IPS DF 6.9 (cell line): ENCODE measurements at regions not wholly inside any gene's neighbourhood (a gene's known extent, or its start where the extent isn't known, plus 50 kb on each side); places are given as distances from the start of the nearest gene placed in this dataset.

Source experiments
- DNase-seq: peaks from one replicate; pipeline ENCODE4 v3.0.0-alpha.2; 2013; ENCODE audit warnings: low read depth, low spot score
- H3K27ac ChIP-seq: one replicate; pipeline ENCODE4 v1.5.1; 2013; ENCODE audit warnings: low read length, control low read depth
- H3K27me3 ChIP-seq: 2 replicates; pipeline ENCODE4 v1.6.1; 2013; ENCODE audit warnings: mild to moderate bottlenecking, low read length; ENCODE audit not compliant: control insufficient read depth, insufficient read depth
- H3K36me3 ChIP-seq: 2 replicates; pipeline ENCODE4 v1.6.1; 2013; ENCODE audit warnings: low read length; ENCODE audit not compliant: control insufficient read depth, insufficient read depth
- H3K4me1 ChIP-seq: 2 replicates; pipeline ENCODE4 v1.6.1; 2013; ENCODE audit warnings: low read length; ENCODE audit not compliant: control insufficient read depth, insufficient read depth
- H3K4me3 ChIP-seq: 2 replicates; pipeline ENCODE4 v1.5.1; 2013; ENCODE audit warnings: mild to moderate bottlenecking, low read length
- H3K9me3 ChIP-seq: 2 replicates; pipeline ENCODE4 v1.6.1; 2013; ENCODE audit warnings: low read length, inconsistent platforms; ENCODE audit not compliant: control insufficient read depth, insufficient read depth
- WGBS: extraction: QIAGEN DNeasy Blood & Tissue Kit; methylation state at CpG from one replicate; pipeline ENCODE4 v1.1.7; 2013; ENCODE audit warnings: mixed read lengths, missing lambda C conversion rate; ENCODE audit not compliant: insufficient read length, insufficient coverage; 5-methylcytosine and 5-hydroxymethylcytosine counted together

DNA sequence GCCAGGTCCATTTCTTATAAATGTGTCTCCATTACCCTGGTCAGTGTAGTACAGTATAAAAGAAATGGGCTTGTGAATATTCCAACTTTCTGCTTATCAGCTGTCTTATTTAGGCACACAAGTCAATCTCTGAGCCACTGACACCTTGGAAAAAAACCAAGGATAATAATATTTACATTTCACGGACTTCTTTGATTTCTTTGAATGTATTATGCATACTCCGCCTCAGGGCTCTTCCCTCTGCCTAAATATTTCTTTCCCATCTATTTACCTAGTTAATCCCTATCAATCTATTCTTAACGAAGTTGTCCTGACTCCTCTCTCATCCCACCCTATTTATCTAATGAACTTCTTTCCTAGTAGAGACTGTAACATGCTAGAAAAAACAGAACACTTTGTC, 253.8 kb downstream of the CRPPA start:
- WGBS: 100% methylated on average over 1 of the region's 3 CpGs
- no peaks in the 10 kb centered on the region for H3K4me1 ChIP-seq
- H3K27ac ChIP-seq: no peak overlapping the region
- H3K4me3 ChIP-seq: no peak overlapping the region
- H3K27me3 ChIP-seq: no peaks in the 10 kb centered on the region
- DNase-seq: no peak
- H3K9me3 ChIP-seq: no peaks in the 10 kb centered on the region
- H3K36me3 ChIP-seq: no peaks in the 10 kb centered on the region

DNA sequence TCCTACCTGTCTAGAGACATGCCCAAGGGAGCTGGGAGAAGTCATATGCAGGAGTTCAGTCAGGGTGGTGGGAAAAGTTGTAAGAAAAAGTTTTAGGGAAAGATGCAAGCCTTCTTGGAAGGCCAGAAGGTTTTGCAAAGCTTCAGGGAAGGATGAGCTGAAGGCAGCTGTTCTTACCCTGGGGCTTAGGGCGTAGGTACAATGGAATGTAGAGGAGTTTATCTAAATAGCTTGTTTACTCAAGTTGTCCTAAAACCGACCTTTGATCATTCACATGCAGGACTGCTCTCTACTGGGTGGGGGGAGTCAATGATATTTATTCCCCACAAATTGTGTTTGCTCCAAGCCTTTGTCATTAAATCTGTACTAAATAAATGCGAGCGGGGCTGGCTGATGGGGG, 277.0 kb downstream of the CRPPA start:
- no peaks in the 10 kb centered on the region for H3K36me3 ChIP-seq
- WGBS: no CpG with 5 or more reads among the region's 4 CpGs
- no peak overlapping the region for H3K4me3 ChIP-seq
- peaks cover 4% of the 10 kb centered on the region; the same call in 1 of the 2 replicates for H3K9me3 ChIP-seq
- H3K27ac ChIP-seq: no peak overlapping the region
- H3K4me1 ChIP-seq: no peaks in the 10 kb centered on the region
- DNase-seq: no peak
- no peaks in the 10 kb centered on the region for H3K27me3 ChIP-seq

DNA sequence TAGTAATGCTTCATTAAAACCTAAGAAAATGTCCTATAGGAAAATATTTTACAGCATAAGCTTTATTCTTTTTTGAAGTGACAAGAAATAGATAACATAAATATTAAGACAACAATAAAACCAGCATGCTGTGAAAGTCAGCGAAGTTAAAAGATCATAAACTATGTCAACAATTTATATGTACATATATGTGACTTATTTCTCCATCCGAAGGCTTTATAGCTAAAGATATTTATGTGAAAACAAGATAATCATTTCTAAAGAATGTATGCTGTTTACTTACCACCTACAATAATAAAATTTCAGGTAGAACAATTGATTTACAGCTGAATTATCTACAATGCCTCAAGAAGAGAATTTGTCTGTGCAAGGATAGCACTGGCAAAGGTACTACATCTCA, 283.4 kb downstream of the CRPPA start:
- no peak overlapping the region for H3K27ac ChIP-seq
- WGBS: no CpG with 5 or more reads among the region's 2 CpGs
- H3K36me3 ChIP-seq: no peaks in the 10 kb centered on the region
- H3K4me3 ChIP-seq: no peak overlapping the region
- H3K4me1 ChIP-seq: no peaks in the 10 kb centered on the region
- no peaks in the 10 kb centered on the region for H3K27me3 ChIP-seq
- DNase-seq: no peak
- H3K9me3 ChIP-seq: no peaks in the 10 kb centered on the region

DNA sequence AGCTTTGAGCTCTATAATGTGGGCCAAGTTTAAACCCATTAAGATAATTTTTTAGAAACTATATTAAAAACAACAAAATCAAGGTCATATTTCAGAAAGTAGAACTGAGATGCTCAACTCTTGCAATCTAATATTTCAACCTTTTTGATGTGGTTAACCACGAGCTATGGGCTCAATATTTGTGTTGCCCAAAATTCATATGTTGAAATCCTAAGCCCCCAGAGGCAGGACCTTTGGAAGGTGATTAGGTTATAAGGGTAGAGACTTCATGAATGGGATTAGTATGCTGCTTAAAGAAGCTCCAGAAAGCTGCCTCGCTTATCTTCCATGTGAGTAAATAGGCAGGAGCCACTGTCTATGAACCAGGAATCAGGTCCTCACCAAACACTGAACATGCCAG, 284.4 kb downstream of the CRPPA start:
- DNase-seq: no peak
- Histone ChIP-seq H3K27ac (no peak overlapping the region), H3K36me3 (no peaks in the 10 kb centered on the region), H3K27me3 (no peaks in the 10 kb centered on the region), H3K9me3 (no peaks in the 10 kb centered on the region), H3K4me3 (no peak overlapping the region), H3K4me1 (no peaks in the 10 kb centered on the region)
- WGBS: no CpG with 5 or more reads among the region's 2 CpGs

DNA sequence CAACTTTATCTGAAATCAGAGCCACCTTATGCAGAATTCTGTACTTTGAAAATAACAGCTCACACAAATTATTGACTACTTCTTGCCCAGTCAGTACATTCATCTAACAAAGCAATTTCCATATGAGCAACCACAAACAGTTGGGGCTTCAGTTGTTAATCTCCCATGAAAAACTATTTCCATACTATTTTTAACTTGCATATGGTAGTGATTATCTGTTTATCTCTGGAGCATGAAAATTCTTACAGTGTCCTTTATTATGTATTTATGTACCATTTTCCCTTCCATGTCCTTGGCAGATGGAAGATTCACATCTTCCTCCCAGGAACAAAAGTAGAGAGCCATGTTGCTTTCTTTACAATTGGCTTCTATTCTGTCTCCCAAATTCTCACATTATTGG, 285.7 kb downstream of the CRPPA start:
- Histone ChIP-seq H3K27ac (no peak overlapping the region), H3K4me3 (no peak overlapping the region), H3K36me3 (no peaks in the 10 kb centered on the region), H3K9me3 (no peaks in the 10 kb centered on the region), H3K4me1 (no peaks in the 10 kb centered on the region), H3K27me3 (no peaks in the 10 kb centered on the region)
- no peak for DNase-seq

DNA sequence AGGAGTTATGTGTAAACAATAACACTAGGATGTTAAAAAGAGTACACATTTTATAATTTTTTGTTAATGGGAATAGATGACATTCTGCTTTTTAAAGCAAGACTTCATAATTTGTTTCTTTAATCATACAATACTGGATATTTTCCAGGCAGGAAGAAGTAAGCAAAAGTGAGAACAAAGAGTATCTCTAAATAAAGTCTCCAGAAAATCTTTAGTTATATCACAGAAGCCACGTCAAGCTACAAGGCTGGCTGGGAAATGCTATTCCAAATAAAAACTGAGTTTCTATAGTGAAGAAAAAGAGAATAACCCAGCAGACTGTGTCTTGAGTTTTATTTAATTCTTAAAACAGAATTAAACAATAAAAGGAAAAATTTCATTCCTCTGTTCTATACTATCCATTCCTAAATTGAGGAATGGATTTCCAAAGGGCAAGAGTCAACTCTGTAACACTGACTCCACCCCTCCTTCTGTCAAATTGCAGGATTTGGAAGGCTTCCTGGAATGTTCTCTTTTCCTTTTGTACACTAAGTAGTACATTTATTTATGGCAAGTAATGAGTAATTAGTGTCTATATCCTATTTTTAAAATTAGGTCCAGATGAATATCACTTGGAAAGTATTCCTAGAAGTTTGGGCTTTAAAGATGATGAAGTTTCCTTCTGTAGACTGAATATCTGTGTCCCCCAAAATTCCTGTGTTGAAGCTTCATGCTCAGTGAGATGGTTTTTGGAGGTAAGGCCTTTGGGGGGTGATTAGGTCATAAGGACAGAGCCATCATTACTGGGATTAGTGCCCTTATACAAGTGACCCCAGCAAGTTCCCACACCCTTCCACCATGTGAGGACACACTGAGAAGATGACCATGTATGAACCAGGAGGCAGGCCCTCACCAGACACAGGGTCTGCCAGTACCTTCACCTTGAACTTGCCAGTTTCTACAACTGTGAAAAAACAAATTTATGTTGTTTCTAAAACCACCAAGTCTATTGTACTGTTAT, 290.9 kb downstream of the CRPPA start:
- Histone ChIP-seq H3K36me3 (no peaks in the 10 kb centered on the region), H3K4me1 (no peaks in the 10 kb centered on the region), H3K27me3 (no peaks in the 10 kb centered on the region), H3K27ac (no peak overlapping the region), H3K9me3 (no peaks in the 10 kb centered on the region), H3K4me3 (no peak overlapping the region)
- no peak for DNase-seq
- WGBS: no CpG with 5 or more reads among the region's 1 CpG

DNA sequence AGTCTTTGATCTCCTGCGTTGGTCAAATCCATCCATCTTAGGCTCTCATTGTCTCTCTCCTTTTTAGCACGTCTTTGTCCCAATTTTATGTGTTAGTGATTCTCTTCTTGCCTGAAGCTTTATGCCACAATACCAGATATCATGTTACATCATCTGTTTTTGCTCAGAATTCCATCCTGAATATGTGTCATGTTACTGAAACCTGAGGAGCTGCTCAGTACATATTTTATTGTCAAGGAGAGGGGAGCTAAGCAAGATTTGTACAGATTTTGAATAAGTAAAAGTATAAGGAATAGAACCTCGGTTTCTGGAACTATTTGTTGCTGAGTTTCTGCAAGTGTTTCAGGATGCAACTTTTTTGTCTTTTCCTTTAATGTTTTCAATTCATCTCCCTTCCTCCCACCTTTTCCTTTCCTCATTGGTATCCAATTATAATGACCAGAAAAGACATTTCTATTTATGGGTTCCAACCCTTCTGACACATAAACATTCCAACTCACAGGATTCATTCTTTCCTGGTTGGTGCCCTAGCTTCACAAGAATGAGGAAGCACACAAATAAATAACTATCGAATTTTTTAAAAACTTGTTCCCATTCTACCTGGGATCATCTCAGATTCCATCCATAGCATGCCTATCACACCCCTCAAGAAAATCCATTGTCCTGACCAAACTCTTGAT, 291.8 kb downstream of the CRPPA start:
- DNase-seq: no peak
- H3K4me1 ChIP-seq: no peaks in the 10 kb centered on the region
- no peaks in the 10 kb centered on the region for H3K9me3 ChIP-seq
- H3K36me3 ChIP-seq: no peaks in the 10 kb centered on the region
- no peaks in the 10 kb centered on the region for H3K27me3 ChIP-seq
- H3K27ac ChIP-seq: no peak overlapping the region
- WGBS: no CpG with 5 or more reads among the region's 4 CpGs
- no peak overlapping the region for H3K4me3 ChIP-seq

DNA sequence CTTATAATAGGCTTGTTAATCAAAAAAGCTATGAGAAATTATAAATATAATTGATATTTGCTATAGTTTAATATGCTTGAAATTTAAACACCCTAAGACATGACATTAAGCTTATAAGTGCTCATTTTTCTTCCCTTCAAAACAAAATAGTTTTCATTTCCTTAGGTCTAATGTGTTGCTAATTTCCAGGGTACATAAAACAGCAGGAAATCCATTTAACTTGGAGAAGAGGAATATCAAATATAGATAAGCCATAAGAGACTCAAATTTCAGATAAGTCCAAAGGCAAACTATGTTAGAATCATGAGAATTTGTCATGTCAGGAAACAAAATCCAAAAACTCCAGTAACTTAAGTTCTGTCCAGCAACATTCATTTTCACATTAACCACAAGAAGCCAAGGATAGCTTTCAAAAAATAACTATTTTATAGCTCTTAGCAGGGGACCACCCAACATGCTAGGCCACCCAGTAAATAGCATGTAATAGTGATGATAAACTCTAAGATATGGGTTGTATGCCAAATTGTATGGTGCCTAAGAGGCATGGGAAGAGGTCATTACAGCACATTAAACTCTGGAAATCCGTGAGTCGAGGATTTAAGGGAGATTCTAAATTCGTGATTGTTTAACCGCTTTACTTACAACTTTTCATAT, 298.1 kb downstream of the CRPPA start:
- DNase-seq: no peak
- no peak overlapping the region for H3K27ac ChIP-seq
- no peaks in the 10 kb centered on the region for H3K4me1 ChIP-seq
- H3K27me3 ChIP-seq: no peaks in the 10 kb centered on the region
- H3K4me3 ChIP-seq: no peak overlapping the region
- no peaks in the 10 kb centered on the region for H3K36me3 ChIP-seq
- WGBS: no CpG with 5 or more reads among the region's 4 CpGs
- H3K9me3 ChIP-seq: no peaks in the 10 kb centered on the region

DNA sequence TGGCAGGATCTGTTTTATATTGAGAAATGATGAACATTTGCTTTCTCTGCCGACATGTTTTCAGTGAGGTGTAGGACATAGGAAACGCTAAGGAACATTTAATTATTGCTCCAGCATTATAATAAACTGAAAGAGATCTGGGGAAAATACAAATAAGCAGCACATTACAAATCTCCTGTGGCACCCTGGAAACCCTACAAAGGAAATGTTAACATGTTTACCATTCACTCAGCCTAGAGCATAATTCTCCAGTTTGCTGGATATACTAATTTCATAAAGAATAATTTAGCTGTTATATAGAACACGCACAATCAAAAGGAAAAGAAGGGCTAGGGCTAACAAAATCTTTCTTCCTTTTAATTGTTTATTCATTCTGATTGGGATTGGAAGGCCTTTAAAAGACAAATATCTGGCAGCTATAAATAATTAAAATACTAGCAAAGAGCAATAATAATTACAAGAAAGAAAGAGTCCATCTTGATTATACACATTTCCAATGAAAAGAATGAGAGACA, 299.4 kb downstream of the CRPPA start:
- no peak overlapping the region for H3K27ac ChIP-seq
- DNase-seq: no peak
- H3K27me3 ChIP-seq: no peaks in the 10 kb centered on the region
- no peaks in the 10 kb centered on the region for H3K4me1 ChIP-seq
- H3K4me3 ChIP-seq: no peak overlapping the region
- WGBS: no CpG with 5 or more reads among the region's 3 CpGs
- no peaks in the 10 kb centered on the region for H3K9me3 ChIP-seq
- no peaks in the 10 kb centered on the region for H3K36me3 ChIP-seq

DNA sequence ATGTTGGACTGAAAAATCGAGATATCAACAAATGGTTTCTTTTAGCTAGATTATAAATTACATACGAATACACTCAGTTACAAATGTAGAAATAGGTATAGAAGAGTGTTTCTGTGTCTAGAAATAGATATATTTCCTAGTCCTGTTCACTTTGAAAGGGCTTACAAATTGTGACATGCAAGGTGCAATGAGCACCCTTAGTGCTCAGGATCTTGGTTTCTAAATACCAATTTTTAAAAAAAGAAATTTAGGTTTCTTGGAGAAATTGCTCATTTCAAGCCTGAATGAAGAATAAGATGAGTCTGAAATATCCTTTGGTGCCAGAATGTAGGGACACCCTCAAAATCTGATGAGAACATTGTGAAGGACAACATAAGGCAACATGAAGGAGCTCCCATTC, 306.0 kb downstream of the CRPPA start:
- Histone ChIP-seq H3K27me3 (no peaks in the 10 kb centered on the region), H3K36me3 (no peaks in the 10 kb centered on the region), H3K4me3 (no peak overlapping the region), H3K4me1 (no peaks in the 10 kb centered on the region), H3K9me3 (no peaks in the 10 kb centered on the region), H3K27ac (no peak overlapping the region)
- no peak for DNase-seq
- whole genome bisulfite sequencing: no CpG with 5 or more reads among the region's 2 CpGs
